A673 (cell line): ENCODE measurements at regions not wholly inside any gene's neighbourhood (a gene's known extent, or its start where the extent isn't known, plus 50 kb on each side); places are given as distances from the start of the nearest gene placed in this dataset.

Experiments
- CTCF ChIP-seq: fragments of 300-800, 200-600 bp; sonication (generic); conservative IDR thresholded peaks from 2 replicates; pipeline ENCODE4 v1.5.1; 2017; ENCODE audit warnings: low read depth, mild to moderate bottlenecking, antibody characterized with exemption, low read length, moderate library complexity, mixed read lengths
- EZH2 ChIP-seq: fragments of 200-600 bp; sonication (generic); IDR thresholded peaks from 2 replicates; pipeline ENCODE4 v1.6.1; 2017; ENCODE audit warnings: borderline replicate concordance, low read depth, mild to moderate bottlenecking, mixed read lengths, antibody characterized with exemption, low read length; ENCODE audit not compliant: poor library complexity, severe bottlenecking

GRCh38 chr18:47729356-47729755 lies 201.1 kb downstream of the SMAD2 start:
- TF ChIP-seq EZH2 (no peak), CTCF (no peak)
